IPS-NIHi7 (cell line): ENCODE measurements at regions not wholly inside any gene's neighbourhood (a gene's known extent, or its start where the extent isn't known, plus 50 kb on each side); places are given as distances from the start of the nearest gene placed in this dataset.

Experiments
- DNase-seq: peaks from one replicate; pipeline ENCODE4 v3.0.0; 2012; ENCODE audit warnings: mixed read lengths; ENCODE audit errors: extremely low spot score

GRCh38 chr14:97517566-97518234 lies 720.5 kb downstream of the VRK1 start:
- peak; percentile 26 for DNase-seq

DNA sequence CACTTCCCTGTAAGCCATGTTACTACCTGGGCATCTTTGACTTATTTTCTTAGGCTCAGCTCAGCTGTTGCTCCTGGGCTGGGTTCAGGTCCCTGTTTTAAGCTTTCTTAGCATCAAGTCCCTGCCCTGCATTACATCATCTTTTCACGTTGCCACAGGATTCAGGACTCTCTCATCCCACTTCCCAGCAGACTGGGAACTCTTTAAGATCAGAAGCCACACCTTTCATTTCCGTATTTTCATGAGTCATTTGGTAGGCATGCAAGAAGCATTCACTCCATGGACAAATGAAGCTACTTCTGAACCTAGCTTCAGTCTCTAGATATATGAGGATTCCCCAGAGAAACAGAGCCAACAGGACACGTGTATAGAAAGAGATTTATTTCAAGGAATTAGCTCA lies 726.8 kb downstream of the VRK1 start:
- no peak for DNase-seq

GRCh38 chr14:97524589-97525319 lies 727.6 kb downstream of the VRK1 start:
- DNase-seq, result no peak

GRCh38 chr14:97527993-97528392 lies 730.8 kb downstream of the VRK1 start:
- no peak for DNase-seq

DNA sequence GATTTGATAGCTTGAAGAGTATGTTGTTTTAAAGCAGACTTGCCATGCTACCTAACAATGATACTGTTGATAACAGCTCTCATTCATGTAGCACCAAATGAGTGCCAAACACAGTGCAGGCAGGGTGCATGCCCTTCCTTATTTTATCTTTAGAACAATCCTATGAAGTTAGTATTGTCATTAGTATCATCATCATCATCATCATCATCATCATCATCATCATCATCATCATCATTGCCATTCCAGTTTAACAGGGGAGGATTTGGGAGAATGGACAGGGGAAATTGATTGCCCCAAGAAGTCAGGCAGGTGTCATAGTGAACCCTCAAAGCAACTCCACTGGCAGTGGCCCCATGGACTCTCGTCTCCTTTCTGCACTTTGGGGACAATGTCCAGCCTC lies 734.9 kb downstream of the VRK1 start:
- no peak for DNase-seq

GRCh38 chr14:97536421-97536820 lies 739.2 kb downstream of the VRK1 start:
- no peak for DNase-seq

GRCh38 chr14:97538749-97539410 lies 741.7 kb downstream of the VRK1 start:
- DNase-seq, result no peak

- no peak for DNase-seq
These were observed 742.2 kb downstream of the VRK1 start for GRCh38 chr14:97539411-97539795.

DNA sequence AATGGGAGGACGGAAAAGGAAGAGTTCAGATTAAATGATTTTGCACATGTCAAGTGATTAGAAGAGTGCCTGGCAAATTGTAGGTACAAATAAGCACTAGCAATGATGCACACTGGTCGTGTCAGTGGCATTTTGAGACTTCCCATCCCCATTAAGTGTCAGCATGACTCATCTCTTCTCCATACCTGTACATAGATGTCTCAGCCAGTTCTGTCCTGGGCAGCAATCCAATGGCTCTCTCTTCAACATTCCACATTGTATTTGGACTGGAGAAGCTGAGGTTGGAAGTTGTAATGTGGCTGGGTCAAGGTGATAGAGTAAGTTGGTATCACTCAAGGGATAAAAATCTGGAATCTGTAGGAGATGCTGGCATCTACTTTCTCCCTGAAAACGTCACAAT lies 742.7 kb downstream of the VRK1 start:
- DNase-seq, result no peak

GRCh38 chr14:97543221-97543620 lies 746.0 kb downstream of the VRK1 start:
- DNase-seq, result no peak

DNA sequence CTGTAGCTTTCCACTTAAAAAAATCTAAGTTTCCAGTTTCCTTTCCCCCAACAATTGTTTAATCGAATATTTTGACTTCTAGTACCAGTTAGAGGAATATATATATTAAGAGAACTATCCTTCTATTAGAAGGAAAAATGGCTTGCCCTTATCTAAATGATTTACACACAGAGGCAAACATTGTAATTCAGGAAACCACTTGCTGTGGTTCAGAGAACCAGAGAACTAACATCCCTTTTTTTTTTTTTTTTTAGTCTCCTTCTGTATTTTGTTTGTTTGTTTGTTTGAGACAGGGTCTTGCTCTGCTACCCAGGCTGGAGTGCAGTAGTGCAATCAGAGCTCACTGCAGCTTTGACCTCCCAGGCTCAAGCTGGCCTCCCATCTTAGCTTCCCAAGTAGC lies 746.6 kb downstream of the VRK1 start:
- DNase-seq, result no peak

DNA sequence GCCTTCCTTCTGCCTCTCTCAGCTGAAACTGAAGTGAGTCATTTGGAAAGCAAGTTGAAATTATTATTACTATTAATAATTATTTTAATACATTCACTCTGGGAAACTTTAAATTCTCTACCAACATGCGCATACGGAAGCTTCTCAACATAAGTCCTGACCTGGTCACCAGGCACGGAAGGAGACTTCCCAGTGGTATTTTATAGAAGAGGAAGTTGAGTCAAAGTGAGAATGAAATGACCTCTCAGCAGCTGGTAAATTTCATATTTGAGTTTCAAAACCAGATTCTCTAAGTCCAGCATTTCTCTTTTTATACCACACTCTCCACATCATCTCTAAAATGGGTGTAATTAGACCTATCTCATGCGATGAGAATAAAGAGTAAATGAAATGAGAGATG lies 747.4 kb downstream of the VRK1 start:
- DNase-seq, result no peak

DNA sequence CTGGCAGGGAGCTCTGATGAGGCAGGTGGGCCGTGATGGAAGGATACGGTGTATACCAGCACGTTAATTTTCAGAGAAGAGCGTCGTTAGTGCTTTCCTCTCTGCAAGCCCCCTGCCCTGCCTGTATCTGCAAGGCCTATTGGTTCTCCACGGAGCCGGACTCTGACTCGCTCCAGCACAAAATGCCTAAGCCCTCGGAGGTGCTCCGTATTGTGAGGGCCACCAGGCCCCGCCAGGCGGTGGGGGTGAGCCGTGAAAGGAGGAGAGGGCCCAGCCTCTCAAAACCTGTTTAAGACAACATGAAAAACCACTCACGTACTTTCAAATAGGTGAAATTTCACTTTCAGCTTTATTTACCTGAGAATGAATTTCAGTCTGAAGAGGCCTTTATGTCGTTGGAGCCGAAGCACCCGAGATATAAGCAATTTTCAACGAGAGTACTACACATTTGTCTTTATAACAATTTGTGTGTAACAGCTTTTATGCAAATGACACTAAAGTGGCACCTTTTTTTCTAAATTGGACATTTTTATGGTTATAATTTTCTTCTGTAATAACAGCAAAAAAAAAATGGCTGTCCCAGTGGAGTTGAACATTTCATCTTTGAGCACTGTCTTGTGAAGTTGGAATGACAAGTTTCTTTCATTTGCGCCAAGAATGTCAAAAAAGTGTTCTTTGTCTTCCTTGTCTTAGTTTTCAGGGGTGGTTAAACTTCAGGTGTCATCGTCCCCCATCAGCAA lies 749.5 kb downstream of the VRK1 start:
- DNase-seq, result no peak

DNA sequence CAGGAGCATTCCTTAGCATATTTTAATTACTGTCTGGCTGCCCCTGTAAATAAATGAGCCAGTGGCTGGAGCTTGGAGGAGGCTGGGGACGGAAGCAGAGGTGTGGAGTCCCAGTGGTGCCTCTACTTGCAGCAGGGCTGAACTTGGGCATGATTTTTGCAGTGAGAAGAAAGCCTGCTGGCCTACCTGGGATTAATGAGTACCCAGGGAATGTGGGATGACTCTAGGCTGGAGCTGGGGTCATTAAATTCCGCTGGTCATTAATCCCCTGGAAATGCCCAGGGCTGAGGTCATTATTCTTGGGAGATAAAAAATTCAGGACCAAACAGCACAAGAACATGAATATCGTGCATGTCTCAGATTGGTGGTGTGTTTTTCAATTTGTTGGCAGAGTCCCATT lies 753.3 kb downstream of the VRK1 start:
- no peak for DNase-seq

DNA sequence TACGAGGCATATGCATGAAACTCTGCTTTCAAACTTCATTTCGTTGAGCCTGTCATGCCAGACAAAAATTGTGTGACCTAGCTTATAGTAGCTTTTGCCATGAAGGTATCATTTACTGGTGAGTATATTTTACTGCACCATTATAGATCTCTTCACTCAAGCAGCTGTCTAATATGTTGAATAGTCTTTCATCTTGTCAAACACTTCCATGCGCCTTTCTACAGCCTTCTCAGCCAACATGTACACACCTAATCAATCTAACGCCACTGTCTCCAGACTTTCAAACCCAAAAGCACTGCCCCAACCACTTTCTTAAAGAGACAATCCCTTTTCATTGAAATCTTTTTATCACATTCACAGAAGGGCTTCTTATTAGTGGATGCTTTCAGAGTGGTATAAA lies 757.4 kb downstream of the VRK1 start:
- DNase-seq, result no peak

DNA sequence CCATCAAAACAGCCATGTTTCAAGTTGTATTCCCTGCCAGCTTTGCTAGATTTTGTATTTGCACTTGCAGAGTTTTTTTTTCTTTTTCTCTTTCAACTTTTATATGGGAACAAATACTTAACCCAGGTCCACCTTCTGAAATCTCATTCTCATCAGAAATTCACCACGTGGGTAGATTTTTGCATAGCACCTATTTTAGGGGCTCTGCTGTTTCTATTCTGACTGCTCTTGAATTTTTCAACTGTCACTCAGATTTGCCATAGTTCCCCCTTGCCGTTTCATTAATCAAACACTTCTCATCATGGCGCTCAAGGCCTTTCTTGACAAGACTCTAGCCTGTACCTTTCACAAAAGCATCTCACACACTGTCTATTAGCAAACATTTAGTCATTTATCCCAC lies 767.2 kb downstream of the VRK1 start:
- DNase-seq, result no peak

DNA sequence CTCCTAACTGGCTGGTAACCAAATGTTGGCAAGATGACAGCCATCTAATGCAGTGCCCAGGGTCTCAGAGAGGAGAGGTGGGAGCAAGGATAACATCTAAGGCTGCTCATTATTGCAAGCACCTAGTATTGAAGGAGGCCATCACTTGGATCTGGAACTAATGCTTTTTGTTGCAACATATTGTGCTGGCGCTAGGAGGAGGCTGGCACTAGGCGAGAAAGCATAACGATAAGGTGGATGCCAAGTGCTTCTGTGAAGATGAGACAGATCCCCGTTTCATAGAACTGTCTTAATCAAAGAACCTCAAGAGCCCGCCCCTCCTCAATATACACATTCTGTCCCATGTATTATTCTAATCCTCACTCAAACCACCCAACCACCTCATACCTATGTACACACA lies 774.0 kb downstream of the VRK1 start:
- no peak for DNase-seq

DNA sequence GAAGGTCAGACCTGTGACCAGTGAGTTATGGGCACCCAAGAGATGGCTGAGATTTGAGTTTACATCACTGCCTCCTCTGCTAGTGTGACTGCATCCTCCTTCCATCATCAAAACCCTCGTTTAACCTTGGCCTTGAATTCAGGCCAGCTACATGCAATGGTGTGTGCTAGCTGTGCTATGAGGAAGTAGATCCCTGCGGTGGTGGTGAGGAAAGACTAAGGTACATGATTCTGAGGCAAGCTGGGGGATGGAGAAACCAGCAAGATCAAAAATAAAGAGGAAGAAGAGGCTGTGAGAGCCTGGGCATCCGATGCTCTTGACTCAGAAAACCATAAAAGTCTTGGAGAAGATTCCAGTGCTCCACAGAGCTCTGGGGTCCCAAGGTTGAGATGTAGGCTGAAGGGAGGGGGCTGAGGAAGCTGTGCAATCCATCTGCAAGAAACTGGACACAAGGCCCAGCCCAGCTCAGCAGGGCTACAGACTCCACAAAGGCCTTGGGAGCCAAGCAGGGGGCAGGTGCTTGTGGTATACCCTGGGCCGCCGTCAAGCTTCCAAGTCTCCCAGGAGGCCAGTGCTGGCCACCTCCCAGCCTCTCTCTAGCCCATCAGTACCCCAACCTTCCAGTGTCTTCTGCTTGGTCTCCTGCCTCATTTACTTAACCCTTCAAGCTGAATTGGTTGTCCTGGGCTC lies 774.8 kb downstream of the VRK1 start:
- no peak for DNase-seq

GRCh38 chr14:97572583-97573458 lies 775.6 kb downstream of the VRK1 start:
- DNase-seq, result peak; percentile 31

DNA sequence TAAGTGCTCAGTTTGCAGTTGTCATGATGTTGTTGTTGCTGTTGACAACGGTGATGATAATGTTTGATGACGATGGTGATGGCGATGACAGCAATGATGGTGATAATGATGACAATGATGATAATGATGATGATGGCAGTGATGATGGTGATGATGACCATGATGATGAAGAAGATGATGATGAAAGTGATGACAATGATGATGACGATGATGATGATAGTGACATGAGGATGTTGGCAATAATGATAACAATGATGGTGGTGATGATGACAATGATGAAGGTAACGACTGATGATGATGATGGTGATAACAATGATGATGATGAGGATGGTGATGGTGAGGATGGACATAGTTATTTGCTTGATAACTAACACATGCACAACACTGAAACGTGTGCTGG lies 778.5 kb downstream of the VRK1 start:
- DNase-seq, result no peak
